NOMO-1 (cell line): ENCODE measurements at regions not wholly inside any gene's neighbourhood (a gene's known extent, or its start where the extent isn't known, plus 50 kb on each side); places are given as distances from the start of the nearest gene placed in this dataset.

Source experiments
- DNase-seq, 2 experiments: peaks; one replicate each; lab custom pipeline; 2025; ENCODE audit not compliant: unreplicated experiment in 2 of 2; lab: John Stamatoyannopoulos, UW

GRCh38 chr6:19127081-19127480, 710.1 kb upstream of the ID4 start:
- DNase-seq: no peak

DNA sequence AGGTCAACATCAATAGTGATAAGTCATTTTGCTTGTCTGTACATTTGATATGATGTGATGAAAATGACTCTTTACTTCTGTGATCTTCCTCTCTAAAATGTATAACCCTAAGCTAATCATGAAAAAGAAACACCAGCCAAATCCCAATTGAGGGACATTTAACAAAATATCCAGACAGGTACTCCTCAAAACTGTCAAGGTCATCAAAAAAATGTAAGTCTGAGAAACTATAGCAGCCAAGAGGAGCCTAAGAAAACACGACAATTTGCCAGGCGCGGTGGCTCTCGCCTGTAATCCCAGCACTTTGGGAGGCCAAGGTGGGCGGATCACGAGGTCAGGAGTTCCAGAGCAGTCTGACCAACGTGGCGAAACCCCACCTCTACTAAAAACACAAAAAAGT, 708.5 kb upstream of the ID4 start:
- DNase-seq: no peak

- DNase-seq: no peak
Measured at GRCh38 chr6:19135706-19136105, 701.5 kb upstream of the ID4 start.

- DNase-seq: no peak
Measured at GRCh38 chr6:19137505-19137904, 699.7 kb upstream of the ID4 start.

GRCh38 chr6:19142275-19142674, 694.9 kb upstream of the ID4 start:
- no peak for DNase-seq

- no peak for DNase-seq
Measured at GRCh38 chr6:19150307-19150706, 686.9 kb upstream of the ID4 start.

DNA sequence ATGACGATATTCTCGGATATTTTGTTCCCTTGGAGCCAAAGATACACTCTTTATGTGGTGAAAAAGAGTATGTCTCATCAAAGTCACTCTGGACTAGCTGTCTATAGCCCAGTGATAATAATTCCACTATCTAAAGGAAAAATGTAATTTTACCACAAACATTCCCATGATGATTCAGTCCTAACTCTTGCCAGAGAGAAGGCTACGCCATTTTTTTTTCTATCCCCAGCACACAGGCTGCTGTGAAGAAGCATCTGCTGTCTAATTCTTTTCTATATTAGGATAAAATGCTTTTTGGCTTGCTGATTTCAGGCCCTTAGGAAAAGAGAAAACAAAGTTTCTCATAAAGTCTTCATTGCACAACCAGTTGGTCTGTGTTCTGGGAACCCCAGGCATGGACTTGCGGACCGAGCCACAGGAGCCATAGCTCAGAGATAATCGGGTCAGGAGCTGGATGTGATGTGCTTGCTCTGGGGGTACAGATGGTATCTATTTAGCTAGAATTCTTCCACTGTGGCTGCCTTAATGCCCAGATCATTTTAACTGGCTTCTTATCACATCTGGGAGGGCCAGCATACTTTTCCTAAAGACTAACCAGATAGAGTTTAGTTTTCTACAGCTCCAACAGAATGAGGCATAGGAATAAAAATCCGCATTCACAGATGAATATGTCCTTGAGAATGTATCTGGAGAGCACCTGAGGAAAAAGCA, 683.7 kb upstream of the ID4 start:
- no peak for DNase-seq

DNA sequence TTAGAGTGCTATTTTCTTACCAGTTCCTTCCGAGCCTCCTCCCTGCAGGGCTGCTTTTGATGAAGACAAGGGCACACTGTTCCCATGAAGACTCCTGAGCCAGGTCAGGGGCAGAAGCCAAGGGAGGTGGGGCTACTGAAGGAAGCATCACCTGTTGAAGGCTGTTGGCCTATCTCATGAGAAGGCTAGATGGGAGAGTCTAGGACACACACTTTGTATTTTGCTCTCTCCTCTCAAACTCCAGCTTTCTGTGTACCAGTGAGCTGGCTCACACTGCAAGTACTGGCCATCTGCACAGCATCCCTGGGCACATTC, 683.2 kb upstream of the ID4 start:
- no peak for DNase-seq

DNA sequence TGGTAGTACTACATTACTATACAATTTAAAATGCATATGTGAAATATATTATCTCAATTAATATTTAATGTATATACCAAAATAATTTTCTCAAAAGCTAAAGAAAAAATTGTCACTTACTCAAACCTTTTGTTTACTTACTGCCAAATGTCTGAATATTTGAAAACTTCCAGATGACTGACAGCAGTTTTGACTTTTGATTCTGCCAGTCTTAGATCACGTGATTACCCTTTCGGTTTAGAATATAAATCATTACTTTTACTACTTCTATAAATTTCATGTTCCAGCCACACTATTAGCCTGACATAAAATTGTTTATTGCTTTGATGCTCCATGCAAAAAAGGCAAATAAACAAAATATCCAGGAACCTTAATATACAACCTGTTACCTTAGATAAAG, 680.7 kb upstream of the ID4 start:
- DNase-seq: no peak

DNA sequence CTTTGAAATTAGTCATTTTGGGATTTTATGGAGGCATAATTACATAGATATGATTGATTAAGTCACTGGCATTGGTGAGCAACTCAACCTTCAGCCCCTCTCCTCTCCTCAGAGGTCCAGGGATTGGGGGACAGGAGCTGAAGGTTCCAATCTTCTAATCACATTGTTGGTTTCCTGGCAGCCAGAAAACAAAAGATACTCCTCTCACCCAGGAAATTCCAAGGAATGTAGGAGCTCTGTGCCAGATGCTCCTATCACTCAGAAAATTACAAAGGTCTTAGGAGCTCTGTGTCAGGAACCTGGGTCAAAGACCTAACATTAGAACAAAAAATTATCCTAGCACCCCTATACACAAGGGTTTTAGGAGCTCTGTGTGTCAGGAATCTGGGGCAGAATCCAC, 679.7 kb upstream of the ID4 start:
- no peak for DNase-seq

- no peak for DNase-seq
Measured at GRCh38 chr6:19158586-19158985, 678.6 kb upstream of the ID4 start.

DNA sequence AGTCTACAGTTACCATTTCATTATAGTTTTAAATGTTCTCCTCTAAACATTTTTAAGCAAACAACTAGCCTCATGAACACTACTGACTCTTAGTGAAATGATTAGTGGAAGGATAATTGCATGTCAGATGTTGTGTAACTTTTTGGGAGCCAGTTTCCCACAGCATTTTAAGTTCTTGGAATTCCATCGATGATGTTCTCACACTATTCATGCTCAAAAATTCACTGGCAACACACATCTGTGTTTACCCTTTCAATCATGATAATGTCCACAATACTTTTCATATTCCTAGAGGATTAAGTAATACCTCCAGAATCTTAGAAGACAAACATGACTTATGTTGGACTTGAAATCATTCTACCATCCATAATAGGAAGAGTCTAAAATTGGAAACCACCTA, 678.1 kb upstream of the ID4 start:
- DNase-seq: no peak

DNA sequence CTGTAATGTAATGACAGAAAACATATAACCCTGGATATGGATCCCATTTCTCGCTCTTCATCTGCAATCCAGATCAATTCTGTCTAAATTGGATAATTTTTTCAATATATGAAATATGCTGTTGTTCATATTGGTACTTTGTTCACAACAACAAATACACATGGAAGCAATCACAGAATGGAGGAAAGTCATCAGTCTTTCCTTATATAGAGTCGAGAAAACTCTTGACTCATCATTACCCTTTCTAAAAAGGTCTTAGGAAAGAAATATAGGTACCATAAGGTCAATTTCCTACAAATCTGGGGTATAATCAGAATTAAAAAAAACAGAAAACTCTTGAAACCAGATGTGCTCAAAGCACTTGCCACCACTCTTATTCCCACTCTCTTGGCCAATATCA, 677.6 kb upstream of the ID4 start:
- no peak for DNase-seq

DNA sequence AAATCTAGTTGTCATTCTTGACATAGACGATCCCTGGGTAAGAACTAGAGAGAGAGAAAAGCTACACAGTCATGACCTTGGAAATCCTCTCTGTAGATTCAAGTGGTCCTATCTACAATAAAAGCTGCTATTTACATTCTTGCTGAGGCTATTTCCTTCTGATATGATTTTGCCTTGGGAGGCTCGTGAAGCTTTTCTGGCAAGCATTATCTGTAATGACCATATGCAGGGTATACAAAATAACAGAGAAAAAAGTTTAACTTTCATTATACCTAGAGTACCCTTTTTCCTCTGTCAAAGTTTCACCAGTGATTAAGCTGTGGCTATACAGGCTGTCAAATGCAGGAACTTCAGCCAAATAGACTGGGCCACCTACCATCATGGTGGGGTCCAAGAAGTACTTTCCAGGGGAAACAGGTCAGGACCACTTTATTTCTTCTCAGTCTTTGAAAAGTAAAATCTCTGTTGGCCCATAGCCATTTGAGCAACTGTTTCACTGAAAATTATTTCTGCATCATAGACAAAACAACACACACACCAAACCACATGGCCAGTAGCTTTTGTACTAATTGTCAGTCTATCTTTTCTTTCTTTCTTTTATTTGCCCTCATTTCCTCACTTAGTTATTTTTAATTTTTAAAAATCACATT, 677.0 kb upstream of the ID4 start:
- no peak for DNase-seq

DNA sequence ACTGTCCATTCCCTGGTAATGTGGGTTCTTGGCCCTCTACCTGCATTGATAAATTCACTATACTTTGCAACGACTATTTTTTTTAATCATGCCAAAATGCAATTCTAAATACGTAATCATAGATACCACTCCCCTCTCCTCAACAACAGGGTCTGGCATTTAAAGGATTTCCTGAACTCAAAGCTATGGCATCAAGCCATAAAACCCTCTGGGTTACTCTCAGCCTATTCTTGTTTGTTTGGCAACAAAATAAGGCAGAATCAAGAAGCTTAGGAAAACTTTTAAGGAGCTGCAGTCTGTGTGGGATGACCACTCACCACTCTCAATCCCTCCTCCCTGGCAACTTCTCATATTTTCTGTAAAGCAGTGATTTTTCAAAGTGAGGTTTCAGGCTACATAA, 669.9 kb upstream of the ID4 start:
- no peak for DNase-seq

DNA sequence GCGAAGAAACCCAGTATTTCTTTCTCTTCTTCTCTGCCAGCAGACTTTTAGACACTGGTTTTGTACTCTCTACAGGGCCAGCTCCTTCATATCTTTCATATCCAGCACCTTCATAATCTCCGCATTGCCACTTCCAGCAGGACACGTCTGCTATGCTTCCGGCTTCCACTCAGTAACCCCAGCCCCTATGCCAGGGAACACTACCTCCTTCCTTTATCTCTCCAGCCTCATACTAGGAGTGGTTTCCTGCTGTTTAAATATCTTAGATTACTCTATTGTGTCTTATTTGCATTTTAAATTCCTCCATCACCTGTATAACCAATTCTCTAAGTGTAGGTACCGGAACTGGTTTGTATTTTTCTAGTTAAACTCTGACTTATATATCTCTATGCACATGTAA, 667.8 kb upstream of the ID4 start:
- DNase-seq: no peak

GRCh38 chr6:19175023-19175422, 662.1 kb upstream of the ID4 start:
- DNase-seq: no peak

GRCh38 chr6:19180348-19181072, 656.7 kb upstream of the ID4 start:
- no peak for DNase-seq

DNA sequence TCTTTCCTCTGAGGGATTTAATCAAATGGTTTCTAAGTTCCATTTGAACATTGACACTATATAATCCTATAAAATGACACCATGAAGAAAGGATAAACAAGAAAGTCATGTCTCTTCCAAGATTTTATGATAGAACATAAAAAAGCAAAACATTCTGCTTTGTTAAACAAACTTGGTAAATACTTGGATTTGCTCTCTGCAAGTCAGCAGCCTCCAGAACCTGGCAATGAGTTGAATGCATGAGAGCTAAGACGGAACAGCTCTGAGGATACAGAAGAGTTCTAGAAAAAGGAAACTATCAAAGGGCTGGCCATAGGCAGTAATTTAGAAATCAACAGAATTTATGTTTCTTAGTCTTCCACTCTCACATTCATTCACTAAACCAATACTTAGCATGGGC, 656.0 kb upstream of the ID4 start:
- DNase-seq: no peak

DNA sequence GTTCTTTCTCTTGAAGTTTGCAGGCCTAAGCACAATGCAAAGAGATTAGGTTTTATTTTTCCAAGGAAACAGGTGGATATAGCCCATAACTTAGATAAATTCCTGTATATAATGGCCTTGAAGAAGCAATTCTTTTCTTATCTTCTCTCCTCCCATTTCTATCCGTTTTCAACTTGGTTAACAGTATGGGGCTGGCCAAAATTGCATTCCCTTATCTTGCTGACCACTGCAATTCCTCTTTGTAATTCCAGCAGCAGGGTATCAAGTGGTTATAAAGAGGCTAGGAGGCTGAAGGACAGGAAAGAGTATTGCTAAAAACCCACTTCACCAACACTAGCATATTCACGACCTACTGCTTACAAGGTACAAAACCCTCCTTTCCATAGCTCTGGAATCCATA, 643.5 kb upstream of the ID4 start:
- DNase-seq: no peak

- DNase-seq: no peak
Measured at GRCh38 chr6:19204445-19204844, 632.7 kb upstream of the ID4 start.

DNA sequence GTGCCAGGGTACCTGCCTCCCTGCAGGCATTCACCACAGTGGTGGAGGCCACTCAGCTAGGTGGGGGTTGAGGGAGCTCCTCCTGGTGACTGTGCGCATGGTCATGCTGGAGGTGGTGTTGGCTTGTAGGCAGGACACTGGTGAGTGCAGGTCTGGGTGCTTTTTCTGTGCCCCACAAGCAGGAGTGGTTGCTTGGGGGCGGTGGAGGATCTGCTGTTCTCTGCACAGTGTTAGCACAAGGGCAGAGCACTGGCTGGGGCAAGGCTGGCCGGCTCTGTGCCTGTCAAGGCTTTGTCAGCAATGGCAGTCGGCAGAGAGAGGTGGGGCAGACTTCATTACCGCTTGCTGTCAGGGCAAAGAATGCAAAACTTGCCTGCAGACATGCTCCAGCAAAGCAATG, 632.1 kb upstream of the ID4 start:
- DNase-seq: no peak
